Fibroblast of lung (primary cell): ENCODE measurements at regions not wholly inside any gene's neighbourhood (a gene's known extent, or its start where the extent isn't known, plus 50 kb on each side); places are given as distances from the start of the nearest gene placed in this dataset.

Experiments used
- DNase-seq, 2 donors: peaks; one replicate each; pipeline versions ENCODE4 v3.0.0 to v3.0.0-alpha.2; 2010; ENCODE audit warnings: low read depth in 2 of 2
- H2AFZ ChIP-seq: 2 replicates; pipeline ENCODE4 v1.5.1; 2012; ENCODE audit warnings: low read length, control low read depth, inconsistent platforms
- H3K27ac ChIP-seq: 2 replicates; pipeline ENCODE4 v1.5.1; 2011; ENCODE audit warnings: low read length, control low read depth; ENCODE audit not compliant: insufficient read depth
- H3K27me3 ChIP-seq: 2 replicates; pipeline ENCODE4 v1.5.1; 2011; ENCODE audit warnings: mild to moderate bottlenecking, low read length; ENCODE audit not compliant: control insufficient read depth, insufficient read depth
- H3K36me3 ChIP-seq: 2 replicates; pipeline ENCODE4 v1.5.1; 2011; ENCODE audit warnings: low read length; ENCODE audit not compliant: control insufficient read depth, insufficient read depth
- H3K4me1 ChIP-seq: 2 replicates; pipeline ENCODE4 v1.5.1; 2011; ENCODE audit warnings: low read length; ENCODE audit not compliant: control insufficient read depth, insufficient read depth; ENCODE audit errors: extremely low read depth
- H3K4me2 ChIP-seq: 2 replicates; pipeline ENCODE4 v1.5.1; 2011; ENCODE audit warnings: low read length, control low read depth; ENCODE audit not compliant: insufficient read depth; ENCODE audit errors: extremely low read depth
- H3K4me3 ChIP-seq, 4 experiments: fragments of 200-600 bp in 1 of 4; sonication (generic) in 1 of 4; replicated peaks in 1 of 4; 2 replicates each; pipeline ENCODE4 v1.5.1; 2011 to 2016; ENCODE audit warnings: low read length in 4 of 4, low read depth in 3 of 4, mild to moderate bottlenecking in 3 of 4, control low read depth in 2 of 4, inconsistent platforms in 1 of 4, mixed read lengths in 1 of 4; ENCODE audit not compliant: insufficient read depth in 1 of 4; ENCODE audit errors: control extremely low read depth in 1 of 4
- H3K79me2 ChIP-seq: 2 replicates; pipeline ENCODE4 v1.5.1; 2012; ENCODE audit warnings: mild to moderate bottlenecking, low read length, inconsistent platforms; ENCODE audit not compliant: control insufficient read depth, insufficient read depth
- H3K9ac ChIP-seq: 2 replicates; pipeline ENCODE4 v1.5.1; 2011; ENCODE audit warnings: mild to moderate bottlenecking, low read length, control low read depth; ENCODE audit not compliant: insufficient read depth
- H3K9me3 ChIP-seq: 2 replicates; pipeline ENCODE4 v1.5.1; 2012; ENCODE audit warnings: low read depth, low read length; ENCODE audit not compliant: control insufficient read depth, insufficient read depth
- H4K20me1 ChIP-seq: 2 replicates; pipeline ENCODE4 v1.5.1; 2011; ENCODE audit warnings: low read length; ENCODE audit not compliant: control insufficient read depth, insufficient read depth; ENCODE audit errors: extremely low read depth
- EZH2 ChIP-seq: IDR thresholded peaks from 2 replicates; pipeline ENCODE4 v1.5.1; 2012; ENCODE audit warnings: low read length, control low read depth, mild to moderate bottlenecking; ENCODE audit errors: missing control alignments
- TF ChIP-seq, protein P1 (sequence below), 2 donors: IDR thresholded peaks in 1 of 2; conservative IDR thresholded peaks in 1 of 2; 1 replicate in 1 of 2; 2 replicates in 1 of 2; pipeline ENCODE4 v1.5.1; 2011 to 2012; ENCODE audit warnings: low read length in 2 of 2, control low read depth in 1 of 2, inconsistent platforms in 1 of 2, low read depth in 1 of 2, mild to moderate bottlenecking in 1 of 2

DNA sequence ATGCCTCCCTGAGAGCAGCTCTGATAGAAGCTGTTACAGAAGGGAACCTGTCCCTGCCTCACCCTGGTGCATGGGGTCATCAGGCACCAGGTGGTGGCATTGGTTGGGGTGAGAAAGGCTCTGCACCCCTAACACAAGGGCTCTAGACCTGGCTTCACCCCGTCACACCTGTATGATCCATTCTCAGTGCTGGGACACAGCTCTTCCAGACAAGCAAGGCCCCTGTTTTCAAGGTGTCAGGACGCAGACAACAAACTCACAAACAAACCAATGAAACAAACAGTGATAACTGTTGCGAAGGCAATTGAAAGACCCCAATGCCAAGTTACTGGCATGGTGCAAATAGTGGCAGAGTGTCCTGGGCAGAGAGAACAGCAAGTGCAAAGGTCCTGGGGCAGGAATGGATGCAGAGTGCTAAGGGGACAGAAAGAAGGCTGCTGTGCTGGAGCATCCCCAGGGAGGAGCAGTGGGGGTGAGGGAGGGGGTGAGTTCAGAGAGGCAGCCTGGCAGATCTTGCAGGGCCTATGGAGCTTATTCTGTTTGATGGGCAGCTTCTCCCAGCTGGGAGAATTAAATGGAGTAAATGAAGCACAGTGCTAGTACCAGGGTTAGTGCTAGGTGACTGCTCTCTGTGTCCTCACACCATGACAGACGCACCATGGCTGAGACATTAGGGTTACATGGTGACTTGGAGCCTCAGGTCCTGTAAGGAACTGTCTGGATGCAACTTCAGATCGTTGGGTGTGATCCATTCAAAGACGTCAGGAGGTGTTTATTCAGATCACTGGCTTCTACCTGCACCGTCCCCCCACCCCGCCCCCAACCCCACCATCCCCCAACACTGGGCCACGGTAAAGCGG, 67.9 kb upstream of the UNC5A start:
- no peaks in the 10 kb centered on the region for H3K4me1 ChIP-seq
- TF ChIP-seq EZH2 = peak; percentile 17
- TF ChIP-seq, protein P1, sequence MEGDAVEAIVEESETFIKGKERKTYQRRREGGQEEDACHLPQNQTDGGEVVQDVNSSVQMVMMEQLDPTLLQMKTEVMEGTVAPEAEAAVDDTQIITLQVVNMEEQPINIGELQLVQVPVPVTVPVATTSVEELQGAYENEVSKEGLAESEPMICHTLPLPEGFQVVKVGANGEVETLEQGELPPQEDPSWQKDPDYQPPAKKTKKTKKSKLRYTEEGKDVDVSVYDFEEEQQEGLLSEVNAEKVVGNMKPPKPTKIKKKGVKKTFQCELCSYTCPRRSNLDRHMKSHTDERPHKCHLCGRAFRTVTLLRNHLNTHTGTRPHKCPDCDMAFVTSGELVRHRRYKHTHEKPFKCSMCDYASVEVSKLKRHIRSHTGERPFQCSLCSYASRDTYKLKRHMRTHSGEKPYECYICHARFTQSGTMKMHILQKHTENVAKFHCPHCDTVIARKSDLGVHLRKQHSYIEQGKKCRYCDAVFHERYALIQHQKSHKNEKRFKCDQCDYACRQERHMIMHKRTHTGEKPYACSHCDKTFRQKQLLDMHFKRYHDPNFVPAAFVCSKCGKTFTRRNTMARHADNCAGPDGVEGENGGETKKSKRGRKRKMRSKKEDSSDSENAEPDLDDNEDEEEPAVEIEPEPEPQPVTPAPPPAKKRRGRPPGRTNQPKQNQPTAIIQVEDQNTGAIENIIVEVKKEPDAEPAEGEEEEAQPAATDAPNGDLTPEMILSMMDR (conservative IDR thresholded peaks at IDR 0.05 in 1 of 2, IDR thresholded peaks at IDR 0.05 in 1 of 2; ENCODE audit: low read depth in 1 of 2, low read length in 2 of 2) = no peak
- H2AFZ ChIP-seq = no peak overlapping the region
- no peaks in the 10 kb centered on the region for H4K20me1 ChIP-seq
- no peak overlapping the region for H3K27ac ChIP-seq
- no peaks in the 10 kb centered on the region for H3K9me3 ChIP-seq
- no peaks in the 10 kb centered on the region for H3K79me2 ChIP-seq
- no peak for DNase-seq
- H3K4me3 ChIP-seq = no peak overlapping the region
- peaks cover 71% of the 10 kb centered on the region for H3K27me3 ChIP-seq
- no peaks in the 10 kb centered on the region for H3K36me3 ChIP-seq
- no peak overlapping the region for H3K9ac ChIP-seq
- H3K4me2 ChIP-seq = no peak overlapping the region

DNA sequence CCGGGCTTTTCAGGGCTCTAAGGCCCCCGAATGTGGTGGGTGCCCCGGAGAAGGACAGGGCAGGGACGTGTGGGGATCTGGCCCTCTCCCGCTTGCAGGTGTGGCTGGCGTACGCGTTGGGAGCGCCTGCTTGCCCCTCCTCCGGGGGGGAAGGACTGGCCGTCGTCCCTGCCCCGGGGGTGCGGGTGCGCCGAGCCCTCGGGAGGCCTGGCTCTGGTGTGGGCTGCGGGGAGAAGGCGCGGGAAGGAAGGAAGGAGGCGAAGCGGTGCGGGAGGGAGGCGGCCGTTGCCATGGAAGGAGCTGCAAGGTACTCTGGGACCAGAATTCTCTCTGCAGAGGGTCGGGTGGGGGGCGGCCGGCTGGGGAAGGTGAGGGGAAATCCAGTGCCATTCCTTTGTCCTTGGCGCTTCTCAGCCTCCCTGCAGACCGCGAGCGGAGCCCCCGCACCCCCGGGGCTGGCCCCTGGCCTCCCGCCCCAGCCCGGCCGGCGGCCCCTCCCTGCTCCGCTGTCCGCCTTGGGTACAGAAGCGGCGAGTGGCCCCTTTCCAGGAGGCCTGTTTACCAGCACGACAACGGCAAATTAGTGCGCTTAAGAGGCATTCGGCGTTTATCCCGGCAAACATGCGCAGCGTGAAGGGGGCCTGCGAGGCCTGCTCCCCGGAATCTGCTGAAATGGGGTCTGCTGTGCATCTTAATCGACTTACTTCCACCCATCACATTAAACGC, 67.1 kb upstream of the UNC5A start:
- no peak overlapping the region for H3K4me2 ChIP-seq
- H3K9ac ChIP-seq = no peak overlapping the region
- no peak for DNase-seq
- no peak overlapping the region for H3K27ac ChIP-seq
- peaks cover 67% of the 10 kb centered on the region for H3K27me3 ChIP-seq
- TF ChIP-seq, protein P1 (conservative IDR thresholded peaks at IDR 0.05 in 1 of 2, IDR thresholded peaks at IDR 0.05 in 1 of 2; ENCODE audit: low read depth in 1 of 2, low read length in 2 of 2) = no peak
- peak; percentile 86 for TF ChIP-seq EZH2
- no peaks in the 10 kb centered on the region for H3K9me3 ChIP-seq
- H3K4me1 ChIP-seq = no peaks in the 10 kb centered on the region
- H2AFZ ChIP-seq = no peak overlapping the region
- H3K4me3 ChIP-seq = no peak overlapping the region
- H3K79me2 ChIP-seq = no peaks in the 10 kb centered on the region
- no peaks in the 10 kb centered on the region for H4K20me1 ChIP-seq
- H3K36me3 ChIP-seq = no peaks in the 10 kb centered on the region

DNA sequence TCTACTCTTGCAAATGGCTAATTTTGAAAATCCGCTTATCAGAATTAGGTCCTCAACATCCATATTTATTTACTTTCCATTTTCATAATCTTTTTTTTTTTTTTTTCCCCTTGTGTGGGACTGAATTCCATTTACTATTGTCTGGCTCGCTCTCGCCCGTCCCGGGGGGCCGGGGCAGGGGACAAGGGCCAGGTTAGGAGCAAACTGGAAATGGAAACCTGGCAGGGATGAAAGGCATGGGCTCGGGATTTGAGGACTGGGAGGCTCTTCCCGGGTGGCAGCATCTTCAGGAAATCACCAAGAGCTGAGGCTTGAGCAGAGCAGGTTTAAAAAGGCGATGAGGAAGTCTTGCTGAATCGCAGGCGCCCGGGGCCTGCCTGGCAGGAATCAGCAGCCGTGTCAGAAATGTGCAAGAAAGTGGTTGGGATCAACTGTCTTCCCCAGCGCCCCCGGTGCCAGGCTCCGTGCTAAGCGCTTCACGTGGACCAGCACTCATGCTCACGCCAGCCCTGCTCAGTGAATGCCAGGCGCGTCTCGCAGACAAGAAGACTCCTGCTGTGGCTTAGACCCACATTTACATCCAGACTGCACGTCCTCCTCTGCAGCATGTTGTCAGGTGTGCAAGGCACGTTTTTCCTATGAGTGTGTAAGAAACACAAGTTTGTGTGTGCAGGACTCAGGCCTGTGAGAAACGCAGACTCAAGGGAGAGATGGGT, 66.3 kb upstream of the UNC5A start:
- H3K27ac ChIP-seq = no peak overlapping the region
- no peaks in the 10 kb centered on the region for H3K9me3 ChIP-seq
- H3K36me3 ChIP-seq = no peaks in the 10 kb centered on the region
- H2AFZ ChIP-seq = no peak overlapping the region
- H3K9ac ChIP-seq = no peak overlapping the region
- H3K4me1 ChIP-seq = no peaks in the 10 kb centered on the region
- H3K79me2 ChIP-seq = no peaks in the 10 kb centered on the region
- peaks cover 64% of the 10 kb centered on the region for H3K27me3 ChIP-seq
- TF ChIP-seq EZH2 = peak; percentile 56
- TF ChIP-seq, protein P1 (conservative IDR thresholded peaks at IDR 0.05 in 1 of 2, IDR thresholded peaks at IDR 0.05 in 1 of 2; ENCODE audit: low read depth in 1 of 2, low read length in 2 of 2) = no peak
- H4K20me1 ChIP-seq = no peaks in the 10 kb centered on the region
- H3K4me3 ChIP-seq = no peak overlapping the region
- no peak overlapping the region for H3K4me2 ChIP-seq
- DNase-seq = no peak
